Stomach (tissue), 4 donors: ENCODE measurements at regions not wholly inside any gene's neighbourhood (a gene's known extent, or its start where the extent isn't known, plus 50 kb on each side); places are given as distances from the start of the nearest gene placed in this dataset.

Source experiments
- EP300 ChIP-seq: sonication (generic); formaldehyde crosslinking; IDR thresholded peaks from one replicate; pipeline ENCODE4 v1.6.1; 2017; ENCODE audit warnings: antibody characterized with exemption
- POLR2A ChIP-seq, 4 donors: fragments of 450-650 bp; IDR thresholded peaks; one replicate each; pipeline ENCODE4 v1.6.1; 2016; ENCODE audit warnings: antibody characterized with exemption in 4 of 4, control low read depth in 2 of 4, mild to moderate bottlenecking in 1 of 4, moderate library complexity in 1 of 4
- POLR2AphosphoS5 ChIP-seq, 3 donors: sonication (generic); formaldehyde crosslinking; IDR thresholded peaks; one replicate each; pipeline ENCODE4 v1.6.1; 2016; ENCODE audit warnings: antibody characterized with exemption in 3 of 3
- TF ChIP-seq, protein P1 (sequence below), 7 experiments: fragments of 450-650 bp in 4 of 7; fragments of 200-600 bp in 3 of 7; sonication (generic) in 3 of 7; IDR thresholded peaks; one replicate each; pipeline ENCODE4 v1.5.1; 2016 to 2019; ENCODE audit warnings: antibody characterized with exemption in 7 of 7, control low read depth in 2 of 7, mild to moderate bottlenecking in 1 of 7

DNA sequence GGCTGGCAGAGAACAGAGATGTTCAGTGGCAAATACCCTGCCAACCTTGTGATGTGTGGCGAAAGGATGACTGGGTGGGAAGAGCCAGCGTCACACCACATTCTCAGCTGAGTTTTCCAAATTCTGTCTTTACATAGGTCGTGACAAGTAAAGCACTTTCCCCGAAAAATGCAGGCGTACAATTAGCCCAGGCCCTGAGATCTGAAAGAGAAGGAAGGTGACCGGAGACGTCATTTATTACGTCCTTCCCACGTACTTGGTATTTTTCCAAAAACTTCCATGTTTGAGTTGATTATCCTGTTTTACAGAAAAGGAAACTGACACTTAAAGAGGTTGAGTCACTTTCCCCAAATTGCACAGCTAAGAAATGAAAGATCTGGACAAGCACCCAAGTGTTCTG is 413.3 kb downstream of the PRDM2 start:
- TF ChIP-seq, protein P1, sequence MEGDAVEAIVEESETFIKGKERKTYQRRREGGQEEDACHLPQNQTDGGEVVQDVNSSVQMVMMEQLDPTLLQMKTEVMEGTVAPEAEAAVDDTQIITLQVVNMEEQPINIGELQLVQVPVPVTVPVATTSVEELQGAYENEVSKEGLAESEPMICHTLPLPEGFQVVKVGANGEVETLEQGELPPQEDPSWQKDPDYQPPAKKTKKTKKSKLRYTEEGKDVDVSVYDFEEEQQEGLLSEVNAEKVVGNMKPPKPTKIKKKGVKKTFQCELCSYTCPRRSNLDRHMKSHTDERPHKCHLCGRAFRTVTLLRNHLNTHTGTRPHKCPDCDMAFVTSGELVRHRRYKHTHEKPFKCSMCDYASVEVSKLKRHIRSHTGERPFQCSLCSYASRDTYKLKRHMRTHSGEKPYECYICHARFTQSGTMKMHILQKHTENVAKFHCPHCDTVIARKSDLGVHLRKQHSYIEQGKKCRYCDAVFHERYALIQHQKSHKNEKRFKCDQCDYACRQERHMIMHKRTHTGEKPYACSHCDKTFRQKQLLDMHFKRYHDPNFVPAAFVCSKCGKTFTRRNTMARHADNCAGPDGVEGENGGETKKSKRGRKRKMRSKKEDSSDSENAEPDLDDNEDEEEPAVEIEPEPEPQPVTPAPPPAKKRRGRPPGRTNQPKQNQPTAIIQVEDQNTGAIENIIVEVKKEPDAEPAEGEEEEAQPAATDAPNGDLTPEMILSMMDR (IDR thresholded peaks at IDR 0.05), result no peak
- no peak for TF ChIP-seq EP300
- no peak for TF ChIP-seq POLR2A (IDR thresholded peaks at IDR 0.05)
- no peak for TF ChIP-seq POLR2AphosphoS5 (IDR thresholded peaks at IDR 0.05)
